ENCODE measurements at regions not wholly inside any gene's neighbourhood (a gene's known extent, or its start where the extent isn't known, plus 50 kb on each side); places are given as distances from the start of the nearest gene placed in this dataset.

DNA sequence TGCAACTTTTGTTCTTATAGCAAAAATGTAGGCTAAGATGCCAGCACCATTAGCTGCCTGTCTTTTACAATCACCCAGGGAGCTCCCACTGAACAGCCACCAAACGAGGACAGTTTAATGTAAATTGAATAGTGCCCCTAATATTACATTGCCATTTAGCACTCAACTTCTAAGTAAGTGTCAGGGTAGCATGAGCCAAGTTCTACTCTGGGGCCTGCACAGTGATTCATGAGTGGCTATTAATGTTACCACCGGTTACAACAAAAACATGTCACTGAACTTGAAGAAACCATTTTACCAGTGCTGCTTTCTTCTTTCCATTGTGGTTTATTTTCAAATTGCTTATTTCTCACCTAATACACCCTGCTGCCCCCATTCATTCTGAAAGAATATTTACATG, 295.6 kb upstream of the RRP15 start:
- TF ChIP-seq REST (IDR thresholded peaks at IDR 0.05; ENCODE audit: insufficient replicate concordance, low read depth) (no peak), CTCF (IDR thresholded peaks at IDR 0.05; ENCODE audit: insufficient read depth, low read length) (no peak), GABPA (IDR thresholded peaks at IDR 0.05; ENCODE audit: low read depth) (no peak), POLR2AphosphoS5 (IDR thresholded peaks at IDR 0.05; ENCODE audit: low read depth) (no peak)
